ENCODE measurements at regions not wholly inside any gene's neighbourhood (a gene's known extent, or its start where the extent isn't known, plus 50 kb on each side); places are given as distances from the start of the nearest gene placed in this dataset.

- TF ChIP-seq CTCF (IDR thresholded peaks at IDR 0.05 in 2 of 3, conservative IDR thresholded peaks at IDR 0.05 in 1 of 3; ENCODE audit: control insufficient read depth in 2 of 3, extremely low read depth in 1 of 3, insufficient read depth in 1 of 3, low read depth in 3 of 3, low read length in 3 of 3) (no peak), SP1 (IDR thresholded peaks at IDR 0.05; ENCODE audit: low read depth, low read length) (no peak), BRCA1 (IDR thresholded peaks at IDR 0.05; ENCODE audit: low read depth, low read length) (no peak), EP300 (IDR thresholded peaks at IDR 0.05; ENCODE audit: borderline replicate concordance in 1 of 2, control insufficient read depth in 1 of 2, low read depth in 2 of 2, low read length in 2 of 2) (no peak), POLR2A (IDR thresholded peaks at IDR 0.05; ENCODE audit: low read depth, low read length) (no peak), SIN3A (IDR thresholded peaks at IDR 0.05; ENCODE audit: low read depth, low read length) (no peak), CREB1 (IDR thresholded peaks at IDR 0.05; ENCODE audit: low read depth) (no peak), YY1 (IDR thresholded peaks at IDR 0.05; ENCODE audit: low read depth, low read length) (no peak)
Measured at GRCh38 chr2:120886534-120887319, 151.1 kb downstream of the GLI2 start.
